ENCODE measurements at regions not wholly inside any gene's neighbourhood (a gene's known extent, or its start where the extent isn't known, plus 50 kb on each side); places are given as distances from the start of the nearest gene placed in this dataset.
A peak's percentile ranks its signal among the peaks of the same experiment; 100 is the strongest.

DNA sequence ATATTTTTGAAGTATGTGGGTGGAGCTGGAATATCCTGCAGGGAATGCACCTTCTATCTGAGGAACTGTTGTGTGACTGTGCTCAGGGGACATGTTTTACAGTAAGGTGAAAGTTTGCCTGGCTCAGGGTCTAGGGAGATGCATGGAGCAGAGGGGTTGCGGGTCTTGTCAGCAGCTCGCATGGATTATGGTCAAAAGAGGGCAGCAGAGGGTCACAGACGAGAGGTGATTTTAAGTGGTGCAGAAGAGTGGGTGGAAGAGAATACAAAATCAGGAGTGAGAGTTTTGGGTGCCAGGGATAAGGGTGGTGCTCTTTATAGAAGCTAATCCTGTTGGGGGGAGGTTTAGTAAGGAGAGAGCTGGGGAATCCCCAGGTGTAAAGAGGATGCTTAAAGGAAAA, 53.5 kb upstream of the GRIN3A start:
- TF ChIP-seq, protein P1, sequence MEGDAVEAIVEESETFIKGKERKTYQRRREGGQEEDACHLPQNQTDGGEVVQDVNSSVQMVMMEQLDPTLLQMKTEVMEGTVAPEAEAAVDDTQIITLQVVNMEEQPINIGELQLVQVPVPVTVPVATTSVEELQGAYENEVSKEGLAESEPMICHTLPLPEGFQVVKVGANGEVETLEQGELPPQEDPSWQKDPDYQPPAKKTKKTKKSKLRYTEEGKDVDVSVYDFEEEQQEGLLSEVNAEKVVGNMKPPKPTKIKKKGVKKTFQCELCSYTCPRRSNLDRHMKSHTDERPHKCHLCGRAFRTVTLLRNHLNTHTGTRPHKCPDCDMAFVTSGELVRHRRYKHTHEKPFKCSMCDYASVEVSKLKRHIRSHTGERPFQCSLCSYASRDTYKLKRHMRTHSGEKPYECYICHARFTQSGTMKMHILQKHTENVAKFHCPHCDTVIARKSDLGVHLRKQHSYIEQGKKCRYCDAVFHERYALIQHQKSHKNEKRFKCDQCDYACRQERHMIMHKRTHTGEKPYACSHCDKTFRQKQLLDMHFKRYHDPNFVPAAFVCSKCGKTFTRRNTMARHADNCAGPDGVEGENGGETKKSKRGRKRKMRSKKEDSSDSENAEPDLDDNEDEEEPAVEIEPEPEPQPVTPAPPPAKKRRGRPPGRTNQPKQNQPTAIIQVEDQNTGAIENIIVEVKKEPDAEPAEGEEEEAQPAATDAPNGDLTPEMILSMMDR (IDR thresholded peaks at IDR 0.05), result peak; percentile 43
- TF ChIP-seq SIN3A (IDR thresholded peaks at IDR 0.05; ENCODE audit: borderline replicate concordance, insufficient read depth, low read depth, low read length) (no peak), POLR2AphosphoS5 (IDR thresholded peaks at IDR 0.05; ENCODE audit: low read depth, low read length) (no peak), TCF7L2 (IDR thresholded peaks at IDR 0.05; ENCODE audit: low read depth, low read length) (no peak)
- TF ChIP-seq, protein P2, sequence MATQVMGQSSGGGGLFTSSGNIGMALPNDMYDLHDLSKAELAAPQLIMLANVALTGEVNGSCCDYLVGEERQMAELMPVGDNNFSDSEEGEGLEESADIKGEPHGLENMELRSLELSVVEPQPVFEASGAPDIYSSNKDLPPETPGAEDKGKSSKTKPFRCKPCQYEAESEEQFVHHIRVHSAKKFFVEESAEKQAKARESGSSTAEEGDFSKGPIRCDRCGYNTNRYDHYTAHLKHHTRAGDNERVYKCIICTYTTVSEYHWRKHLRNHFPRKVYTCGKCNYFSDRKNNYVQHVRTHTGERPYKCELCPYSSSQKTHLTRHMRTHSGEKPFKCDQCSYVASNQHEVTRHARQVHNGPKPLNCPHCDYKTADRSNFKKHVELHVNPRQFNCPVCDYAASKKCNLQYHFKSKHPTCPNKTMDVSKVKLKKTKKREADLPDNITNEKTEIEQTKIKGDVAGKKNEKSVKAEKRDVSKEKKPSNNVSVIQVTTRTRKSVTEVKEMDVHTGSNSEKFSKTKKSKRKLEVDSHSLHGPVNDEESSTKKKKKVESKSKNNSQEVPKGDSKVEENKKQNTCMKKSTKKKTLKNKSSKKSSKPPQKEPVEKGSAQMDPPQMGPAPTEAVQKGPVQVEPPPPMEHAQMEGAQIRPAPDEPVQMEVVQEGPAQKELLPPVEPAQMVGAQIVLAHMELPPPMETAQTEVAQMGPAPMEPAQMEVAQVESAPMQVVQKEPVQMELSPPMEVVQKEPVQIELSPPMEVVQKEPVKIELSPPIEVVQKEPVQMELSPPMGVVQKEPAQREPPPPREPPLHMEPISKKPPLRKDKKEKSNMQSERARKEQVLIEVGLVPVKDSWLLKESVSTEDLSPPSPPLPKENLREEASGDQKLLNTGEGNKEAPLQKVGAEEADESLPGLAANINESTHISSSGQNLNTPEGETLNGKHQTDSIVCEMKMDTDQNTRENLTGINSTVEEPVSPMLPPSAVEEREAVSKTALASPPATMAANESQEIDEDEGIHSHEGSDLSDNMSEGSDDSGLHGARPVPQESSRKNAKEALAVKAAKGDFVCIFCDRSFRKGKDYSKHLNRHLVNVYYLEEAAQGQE (IDR thresholded peaks at IDR 0.05; ENCODE audit: insufficient read depth in 1 of 2, low read depth in 2 of 2, low read length in 1 of 2), result no peak
